ENCODE measurements at regions not wholly inside any gene's neighbourhood (a gene's known extent, or its start where the extent isn't known, plus 50 kb on each side); places are given as distances from the start of the nearest gene placed in this dataset.

DNA sequence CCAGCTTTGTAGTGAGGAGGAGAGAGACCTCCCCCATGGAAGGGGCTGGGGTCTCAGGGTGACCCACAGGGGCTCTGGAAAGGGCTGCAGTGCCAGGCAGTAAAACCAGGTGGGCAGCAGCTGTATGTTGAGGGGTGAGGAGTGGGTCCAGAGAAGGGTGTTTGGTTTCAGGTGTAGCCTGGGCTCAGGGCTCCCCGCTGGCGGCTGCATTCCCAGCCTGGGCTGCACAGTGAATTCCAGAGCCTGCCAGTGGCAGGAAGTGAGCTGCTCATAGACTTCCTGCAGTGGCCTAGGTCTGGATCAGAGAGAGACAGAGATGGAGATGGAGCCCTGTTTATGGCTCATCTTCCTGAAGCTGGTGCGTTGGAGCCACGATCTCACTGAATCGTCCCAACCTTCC is 356.4 kb downstream of the PTPRU start:
- TF ChIP-seq, protein P1, sequence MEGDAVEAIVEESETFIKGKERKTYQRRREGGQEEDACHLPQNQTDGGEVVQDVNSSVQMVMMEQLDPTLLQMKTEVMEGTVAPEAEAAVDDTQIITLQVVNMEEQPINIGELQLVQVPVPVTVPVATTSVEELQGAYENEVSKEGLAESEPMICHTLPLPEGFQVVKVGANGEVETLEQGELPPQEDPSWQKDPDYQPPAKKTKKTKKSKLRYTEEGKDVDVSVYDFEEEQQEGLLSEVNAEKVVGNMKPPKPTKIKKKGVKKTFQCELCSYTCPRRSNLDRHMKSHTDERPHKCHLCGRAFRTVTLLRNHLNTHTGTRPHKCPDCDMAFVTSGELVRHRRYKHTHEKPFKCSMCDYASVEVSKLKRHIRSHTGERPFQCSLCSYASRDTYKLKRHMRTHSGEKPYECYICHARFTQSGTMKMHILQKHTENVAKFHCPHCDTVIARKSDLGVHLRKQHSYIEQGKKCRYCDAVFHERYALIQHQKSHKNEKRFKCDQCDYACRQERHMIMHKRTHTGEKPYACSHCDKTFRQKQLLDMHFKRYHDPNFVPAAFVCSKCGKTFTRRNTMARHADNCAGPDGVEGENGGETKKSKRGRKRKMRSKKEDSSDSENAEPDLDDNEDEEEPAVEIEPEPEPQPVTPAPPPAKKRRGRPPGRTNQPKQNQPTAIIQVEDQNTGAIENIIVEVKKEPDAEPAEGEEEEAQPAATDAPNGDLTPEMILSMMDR (IDR thresholded peaks at IDR 0.05): no peak
- TF ChIP-seq POLR2A (IDR thresholded peaks at IDR 0.05): no peak

All from thyroid gland (tissue), 4 donors.